ENCODE measurements at regions not wholly inside any gene's neighbourhood (a gene's known extent, or its start where the extent isn't known, plus 50 kb on each side); places are given as distances from the start of the nearest gene placed in this dataset.

DNA sequence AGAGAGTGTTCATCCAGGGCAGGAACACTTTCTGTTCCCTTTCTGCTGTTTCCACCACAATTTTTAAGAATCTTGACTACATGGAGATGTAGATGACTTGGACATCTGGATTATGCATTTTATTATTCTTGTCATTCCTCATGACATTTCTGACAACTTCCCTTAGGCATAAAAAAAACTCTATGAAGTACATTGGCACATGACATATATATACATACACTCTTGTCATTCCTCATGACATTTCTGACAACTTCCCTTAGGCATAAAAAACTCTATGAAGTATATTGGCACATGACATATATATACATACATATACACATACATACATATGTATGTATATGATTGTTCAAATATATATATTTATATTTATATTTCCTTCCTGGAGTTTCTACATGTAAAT is 531.5 kb downstream of the COL12A1 start:
- TF ChIP-seq GATA2 (IDR thresholded peaks at IDR 0.05; ENCODE audit: low read depth, low read length) (no peak), GATA3 (IDR thresholded peaks at IDR 0.05; ENCODE audit: low read depth, low read length) (no peak)

Data from SH-SY5Y (cell line).